ENCODE measurements at regions not wholly inside any gene's neighbourhood (a gene's known extent, or its start where the extent isn't known, plus 50 kb on each side); places are given as distances from the start of the nearest gene placed in this dataset.

DNA sequence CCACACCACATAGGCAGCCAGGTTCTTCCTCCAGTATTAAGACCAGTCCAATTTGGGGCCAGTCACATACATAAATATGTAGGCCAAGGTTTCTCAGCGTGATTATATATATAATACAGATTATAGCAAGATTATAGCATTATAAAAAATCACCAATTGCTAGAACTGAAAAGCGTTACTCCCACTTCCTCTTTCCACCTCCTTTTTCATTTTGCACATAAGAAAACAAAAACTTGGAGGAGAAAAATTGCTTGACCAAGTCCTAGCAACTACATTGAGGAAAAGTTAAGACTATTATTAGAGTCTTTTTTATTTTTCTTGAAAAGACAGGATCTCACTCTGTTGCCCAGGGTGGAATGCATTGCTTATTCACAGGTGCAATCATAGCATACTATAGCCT is 262.7 kb upstream of the KCNN2 start:
- TF ChIP-seq, protein P1, sequence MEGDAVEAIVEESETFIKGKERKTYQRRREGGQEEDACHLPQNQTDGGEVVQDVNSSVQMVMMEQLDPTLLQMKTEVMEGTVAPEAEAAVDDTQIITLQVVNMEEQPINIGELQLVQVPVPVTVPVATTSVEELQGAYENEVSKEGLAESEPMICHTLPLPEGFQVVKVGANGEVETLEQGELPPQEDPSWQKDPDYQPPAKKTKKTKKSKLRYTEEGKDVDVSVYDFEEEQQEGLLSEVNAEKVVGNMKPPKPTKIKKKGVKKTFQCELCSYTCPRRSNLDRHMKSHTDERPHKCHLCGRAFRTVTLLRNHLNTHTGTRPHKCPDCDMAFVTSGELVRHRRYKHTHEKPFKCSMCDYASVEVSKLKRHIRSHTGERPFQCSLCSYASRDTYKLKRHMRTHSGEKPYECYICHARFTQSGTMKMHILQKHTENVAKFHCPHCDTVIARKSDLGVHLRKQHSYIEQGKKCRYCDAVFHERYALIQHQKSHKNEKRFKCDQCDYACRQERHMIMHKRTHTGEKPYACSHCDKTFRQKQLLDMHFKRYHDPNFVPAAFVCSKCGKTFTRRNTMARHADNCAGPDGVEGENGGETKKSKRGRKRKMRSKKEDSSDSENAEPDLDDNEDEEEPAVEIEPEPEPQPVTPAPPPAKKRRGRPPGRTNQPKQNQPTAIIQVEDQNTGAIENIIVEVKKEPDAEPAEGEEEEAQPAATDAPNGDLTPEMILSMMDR (IDR thresholded peaks at IDR 0.05): no peak
- no peak for TF ChIP-seq EZH2 (IDR thresholded peaks at IDR 0.05; ENCODE audit: borderline replicate concordance, insufficient read depth, low read depth, low read length, poor library complexity, severe bottlenecking)

All from B cell (primary cell).